ENCODE measurements at regions not wholly inside any gene's neighbourhood (a gene's known extent, or its start where the extent isn't known, plus 50 kb on each side); places are given as distances from the start of the nearest gene placed in this dataset.

GRCh38 chr2:239570971-239571520, 170.2 kb upstream of the HDAC4 start:
- TF ChIP-seq, protein P1, sequence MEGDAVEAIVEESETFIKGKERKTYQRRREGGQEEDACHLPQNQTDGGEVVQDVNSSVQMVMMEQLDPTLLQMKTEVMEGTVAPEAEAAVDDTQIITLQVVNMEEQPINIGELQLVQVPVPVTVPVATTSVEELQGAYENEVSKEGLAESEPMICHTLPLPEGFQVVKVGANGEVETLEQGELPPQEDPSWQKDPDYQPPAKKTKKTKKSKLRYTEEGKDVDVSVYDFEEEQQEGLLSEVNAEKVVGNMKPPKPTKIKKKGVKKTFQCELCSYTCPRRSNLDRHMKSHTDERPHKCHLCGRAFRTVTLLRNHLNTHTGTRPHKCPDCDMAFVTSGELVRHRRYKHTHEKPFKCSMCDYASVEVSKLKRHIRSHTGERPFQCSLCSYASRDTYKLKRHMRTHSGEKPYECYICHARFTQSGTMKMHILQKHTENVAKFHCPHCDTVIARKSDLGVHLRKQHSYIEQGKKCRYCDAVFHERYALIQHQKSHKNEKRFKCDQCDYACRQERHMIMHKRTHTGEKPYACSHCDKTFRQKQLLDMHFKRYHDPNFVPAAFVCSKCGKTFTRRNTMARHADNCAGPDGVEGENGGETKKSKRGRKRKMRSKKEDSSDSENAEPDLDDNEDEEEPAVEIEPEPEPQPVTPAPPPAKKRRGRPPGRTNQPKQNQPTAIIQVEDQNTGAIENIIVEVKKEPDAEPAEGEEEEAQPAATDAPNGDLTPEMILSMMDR (conservative IDR thresholded peaks at IDR 0.05 in 1 of 2, IDR thresholded peaks at IDR 0.05 in 1 of 2; ENCODE audit: low read depth in 1 of 2, low read length in 2 of 2), result no peak
- no peak for TF ChIP-seq EZH2 (IDR thresholded peaks at IDR 0.05; ENCODE audit: low read length, missing control alignments)
